ENCODE measurements at regions not wholly inside any gene's neighbourhood (a gene's known extent, or its start where the extent isn't known, plus 50 kb on each side); places are given as distances from the start of the nearest gene placed in this dataset.
"Not testable (repeated sequence)": the region's sequence is repeated elsewhere in the genome, so short reads cannot be mapped to it uniquely, and the experiment has no call there.

DNA sequence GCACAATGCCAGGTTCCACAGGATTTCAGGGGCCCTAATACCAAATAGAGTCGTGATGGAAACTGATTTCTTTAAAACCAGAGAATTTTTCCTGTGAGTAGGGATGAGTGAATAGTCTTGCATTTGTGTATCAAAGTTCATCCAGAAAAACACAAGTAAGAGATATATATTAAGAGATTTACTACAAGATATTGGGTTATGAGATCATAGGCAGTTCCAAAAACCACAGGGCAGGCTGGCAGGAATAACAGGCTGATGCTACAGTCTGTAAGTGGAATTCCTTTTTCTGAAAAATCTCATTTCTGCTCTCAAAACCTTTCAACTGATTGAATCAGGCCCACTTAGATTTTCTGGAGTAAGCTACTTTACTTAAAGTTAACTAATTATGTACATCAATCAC lies 1756.2 kb upstream of the SEL1L start:
- Histone ChIP-seq H3K4me1 (ENCODE audit: control insufficient read depth, insufficient read depth, low read length) (no peaks in the 10 kb centered on the region), H3K4me3 (ENCODE audit: low read length) (no peak overlapping the region), H3K27me3 (ENCODE audit: control insufficient read depth, insufficient read depth, low read length) (no peaks in the 10 kb centered on the region), H3K27ac (ENCODE audit: low read length) (no peak overlapping the region), H3K36me3 (ENCODE audit: control insufficient read depth, insufficient read depth, low read length) (no peaks in the 10 kb centered on the region), H3K9me3 (ENCODE audit: control insufficient read depth, low read depth, low read length) (no peaks in the 10 kb centered on the region)
- DNase-seq = no peak
- WGBS (ENCODE audit: insufficient coverage, low lambda C conversion rate) = no CpG with 5 or more reads among the region's 1 CpG

DNA sequence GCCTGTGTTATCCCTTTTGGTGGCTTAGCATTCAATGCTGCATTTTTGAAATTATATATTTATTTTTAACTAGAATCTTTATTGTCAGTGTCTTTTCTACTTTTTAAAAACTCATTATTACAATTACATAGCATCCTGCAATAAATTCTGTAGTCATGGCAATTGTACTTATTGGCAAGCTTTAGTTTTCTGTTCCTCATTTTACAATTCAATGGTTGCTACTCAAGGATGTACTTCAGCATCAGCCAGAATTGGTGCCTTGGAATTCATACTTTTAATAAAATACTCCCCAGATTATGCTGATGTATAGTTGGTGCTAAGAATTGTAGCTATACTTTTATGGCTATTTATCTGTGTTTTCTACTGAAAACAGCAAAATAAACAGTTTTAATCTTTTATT lies 1756.8 kb upstream of the SEL1L start:
- Histone ChIP-seq H3K4me3 (ENCODE audit: low read length) (no peak overlapping the region), H3K4me1 (ENCODE audit: control insufficient read depth, insufficient read depth, low read length) (no peaks in the 10 kb centered on the region), H3K9me3 (ENCODE audit: control insufficient read depth, low read depth, low read length) (no peaks in the 10 kb centered on the region), H3K27me3 (ENCODE audit: control insufficient read depth, insufficient read depth, low read length) (no peaks in the 10 kb centered on the region), H3K27ac (ENCODE audit: low read length) (no peak overlapping the region), H3K36me3 (ENCODE audit: control insufficient read depth, insufficient read depth, low read length) (no peaks in the 10 kb centered on the region)
- no peak for DNase-seq

DNA sequence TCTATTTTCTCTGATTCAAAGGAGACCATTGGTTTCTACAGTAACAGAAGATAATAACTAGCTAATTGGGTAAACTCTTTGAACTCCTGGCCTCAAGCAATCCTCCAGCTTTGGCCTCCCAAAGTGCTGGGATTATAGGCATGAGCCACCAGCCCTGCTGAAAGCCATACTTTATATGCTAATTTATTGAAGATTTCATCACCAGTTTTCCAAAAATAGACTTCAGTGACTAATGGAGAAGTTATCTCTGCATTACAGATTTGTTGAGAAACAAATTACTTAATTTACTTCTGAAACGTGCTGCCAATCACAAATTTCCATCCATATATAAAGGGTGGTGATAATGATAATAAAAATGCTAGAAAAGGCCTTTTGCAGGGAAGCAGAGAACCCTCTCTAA lies 1758.1 kb upstream of the SEL1L start:
- no peak overlapping the region for H3K27ac ChIP-seq (ENCODE audit: low read length)
- no peaks in the 10 kb centered on the region for H3K4me1 ChIP-seq (ENCODE audit: control insufficient read depth, insufficient read depth, low read length)
- no peaks in the 10 kb centered on the region for H3K9me3 ChIP-seq (ENCODE audit: control insufficient read depth, low read depth, low read length)
- 88% methylated on average over 1 of the region's 1 CpG for WGBS (ENCODE audit: insufficient coverage, low lambda C conversion rate)
- H3K36me3 ChIP-seq (ENCODE audit: control insufficient read depth, insufficient read depth, low read length) = no peaks in the 10 kb centered on the region
- no peak overlapping the region for H3K4me3 ChIP-seq (ENCODE audit: low read length)
- DNase-seq = no peak
- no peaks in the 10 kb centered on the region for H3K27me3 ChIP-seq (ENCODE audit: control insufficient read depth, insufficient read depth, low read length)

DNA sequence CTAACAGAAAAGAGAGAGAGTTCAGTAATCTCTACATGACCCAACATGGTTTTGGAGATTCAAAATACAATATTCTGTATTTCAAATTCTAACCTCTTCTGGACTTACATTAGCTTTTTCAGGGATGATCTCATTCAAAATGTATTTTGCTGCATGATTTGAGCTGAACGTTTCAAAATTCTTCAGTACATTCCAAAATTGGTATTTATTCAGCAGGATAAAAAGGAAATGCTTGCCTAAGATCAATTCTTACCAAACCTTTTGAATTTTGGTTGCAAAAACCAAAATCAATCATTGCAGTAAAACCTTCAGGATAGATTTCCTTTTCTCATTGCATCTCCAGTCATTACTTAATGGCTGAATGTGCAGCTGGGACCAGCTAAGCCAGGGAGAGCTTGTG lies 1761.3 kb upstream of the SEL1L start:
- no peaks in the 10 kb centered on the region for H3K9me3 ChIP-seq (ENCODE audit: control insufficient read depth, low read depth, low read length)
- H3K4me3 ChIP-seq (ENCODE audit: low read length) = no peak overlapping the region
- WGBS (ENCODE audit: insufficient coverage, low lambda C conversion rate) = no CpG with 5 or more reads among the region's 1 CpG
- H3K27ac ChIP-seq (ENCODE audit: low read length) = no peak overlapping the region
- no peaks in the 10 kb centered on the region for H3K27me3 ChIP-seq (ENCODE audit: control insufficient read depth, insufficient read depth, low read length)
- no peak for DNase-seq
- no peaks in the 10 kb centered on the region for H3K36me3 ChIP-seq (ENCODE audit: control insufficient read depth, insufficient read depth, low read length)
- no peaks in the 10 kb centered on the region for H3K4me1 ChIP-seq (ENCODE audit: control insufficient read depth, insufficient read depth, low read length)

DNA sequence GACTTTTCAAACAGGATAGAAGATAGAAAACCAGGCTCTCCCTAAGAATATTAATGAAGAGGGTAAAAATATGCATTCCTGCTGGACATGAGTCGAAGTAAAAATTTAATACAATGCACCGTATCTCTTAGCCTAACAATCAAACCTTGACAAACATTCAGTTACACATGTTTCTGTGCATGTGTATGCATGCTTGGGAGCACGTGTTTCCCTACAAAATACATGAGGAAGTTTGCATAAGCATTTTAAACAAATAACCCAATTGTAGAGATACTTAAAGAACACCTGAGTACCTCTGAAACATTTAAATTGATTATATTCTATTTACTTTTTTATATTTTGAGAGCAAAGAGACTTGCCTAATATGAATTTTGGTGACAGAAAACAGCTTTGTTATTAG lies 1763.7 kb upstream of the SEL1L start:
- H3K4me1 ChIP-seq (ENCODE audit: control insufficient read depth, insufficient read depth, low read length) = no peaks in the 10 kb centered on the region
- H3K27me3 ChIP-seq (ENCODE audit: control insufficient read depth, insufficient read depth, low read length) = no peaks in the 10 kb centered on the region
- H3K4me3 ChIP-seq (ENCODE audit: low read length) = no peak overlapping the region
- no peaks in the 10 kb centered on the region for H3K36me3 ChIP-seq (ENCODE audit: control insufficient read depth, insufficient read depth, low read length)
- no peaks in the 10 kb centered on the region for H3K9me3 ChIP-seq (ENCODE audit: control insufficient read depth, low read depth, low read length)
- DNase-seq = no peak
- no peak overlapping the region for H3K27ac ChIP-seq (ENCODE audit: low read length)
- WGBS (ENCODE audit: insufficient coverage, low lambda C conversion rate) = 83% methylated on average over 2 of the region's 3 CpGs

DNA sequence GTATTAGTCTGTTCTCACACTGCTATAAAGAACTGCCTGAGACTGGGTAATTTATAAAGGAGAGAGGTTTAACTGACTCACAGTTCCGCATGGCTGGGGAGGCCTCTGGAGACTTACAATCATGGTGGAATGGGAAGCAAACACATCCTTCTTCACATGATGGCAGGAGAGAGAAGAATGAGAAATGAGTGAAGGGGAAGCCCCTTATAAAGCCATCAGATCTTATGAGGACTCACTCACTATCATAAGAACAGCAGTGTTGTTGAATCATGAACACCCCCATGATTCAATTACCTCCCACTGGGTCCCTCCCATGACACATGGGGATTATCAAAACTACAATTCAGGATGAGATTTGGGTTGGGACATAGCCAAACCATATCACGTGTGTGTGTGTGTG lies 1764.4 kb upstream of the SEL1L start:
- not testable (repeated sequence) for DNase-seq; H3K4me1 ChIP-seq (ENCODE audit: control insufficient read depth, insufficient read depth, low read length); H3K27ac ChIP-seq (ENCODE audit: low read length); H3K9me3 ChIP-seq (ENCODE audit: control insufficient read depth, low read depth, low read length); H3K27me3 ChIP-seq (ENCODE audit: control insufficient read depth, insufficient read depth, low read length); H3K36me3 ChIP-seq (ENCODE audit: control insufficient read depth, insufficient read depth, low read length); H3K4me3 ChIP-seq (ENCODE audit: low read length)
- WGBS (ENCODE audit: insufficient coverage, low lambda C conversion rate) = no CpG with 5 or more reads among the region's 2 CpGs

DNA sequence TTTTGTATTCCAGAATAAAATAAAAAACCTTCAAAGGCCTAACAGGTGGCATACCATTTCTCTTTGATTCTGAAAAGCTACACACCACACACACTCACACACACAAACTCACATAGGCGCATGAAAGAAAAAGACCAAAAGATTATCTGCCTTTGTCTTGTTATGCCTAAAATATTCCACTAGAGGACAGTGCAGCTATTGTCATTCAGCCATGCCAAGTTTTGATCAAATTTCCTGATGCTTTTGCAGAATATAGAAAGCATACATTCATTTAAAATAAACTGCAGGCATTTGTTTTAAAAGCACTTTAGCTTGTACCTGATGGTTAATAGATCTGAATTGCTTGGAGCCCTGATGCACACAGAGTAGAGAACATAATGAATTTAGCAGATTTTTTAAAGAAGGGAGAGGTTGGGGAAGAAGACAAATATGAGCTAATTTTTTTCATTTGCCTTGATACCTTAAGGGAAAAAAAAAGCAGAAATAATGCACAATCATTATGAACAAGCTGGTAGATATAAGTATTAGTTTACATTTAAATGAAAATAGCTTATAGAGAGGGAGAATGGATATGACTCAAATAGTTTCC lies 1766.9 kb upstream of the SEL1L start:
- H3K4me1 ChIP-seq (ENCODE audit: control insufficient read depth, insufficient read depth, low read length) = no peaks in the 10 kb centered on the region
- no peaks in the 10 kb centered on the region for H3K27me3 ChIP-seq (ENCODE audit: control insufficient read depth, insufficient read depth, low read length)
- H3K36me3 ChIP-seq (ENCODE audit: control insufficient read depth, insufficient read depth, low read length) = no peaks in the 10 kb centered on the region
- no peak for DNase-seq
- H3K9me3 ChIP-seq (ENCODE audit: control insufficient read depth, low read depth, low read length) = no peaks in the 10 kb centered on the region
- no peak overlapping the region for H3K27ac ChIP-seq (ENCODE audit: low read length)
- WGBS (ENCODE audit: insufficient coverage, low lambda C conversion rate) = no CpG with 5 or more reads among the region's 1 CpG
- no peak overlapping the region for H3K4me3 ChIP-seq (ENCODE audit: low read length)

DNA sequence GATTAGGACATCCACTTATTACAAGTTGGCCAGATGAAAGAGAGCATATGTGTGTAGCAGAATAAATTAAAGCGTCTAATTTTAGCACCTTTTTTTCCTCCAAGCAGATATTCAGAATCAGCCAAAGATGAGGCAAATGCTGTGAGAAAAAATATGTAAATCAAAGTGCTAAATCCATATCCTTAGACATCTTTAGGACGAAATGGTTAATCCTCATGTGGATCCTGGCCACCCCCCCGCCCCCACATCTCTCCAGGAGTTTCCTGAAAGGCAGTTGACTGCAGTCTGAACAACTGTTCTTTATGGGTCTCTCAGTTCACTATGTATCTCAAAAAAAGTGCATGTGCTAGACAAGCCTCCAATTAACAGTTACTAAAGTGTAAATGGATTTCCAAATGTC lies 1768.1 kb upstream of the SEL1L start:
- H3K36me3 ChIP-seq (ENCODE audit: control insufficient read depth, insufficient read depth, low read length) = no peaks in the 10 kb centered on the region
- no peaks in the 10 kb centered on the region for H3K4me1 ChIP-seq (ENCODE audit: control insufficient read depth, insufficient read depth, low read length)
- no peaks in the 10 kb centered on the region for H3K27me3 ChIP-seq (ENCODE audit: control insufficient read depth, insufficient read depth, low read length)
- DNase-seq = no peak
- no peak overlapping the region for H3K27ac ChIP-seq (ENCODE audit: low read length)
- WGBS (ENCODE audit: insufficient coverage, low lambda C conversion rate) = 100% methylated on average over 1 of the region's 3 CpGs
- H3K9me3 ChIP-seq (ENCODE audit: control insufficient read depth, low read depth, low read length) = no peaks in the 10 kb centered on the region
- H3K4me3 ChIP-seq (ENCODE audit: low read length) = no peak overlapping the region

DNA sequence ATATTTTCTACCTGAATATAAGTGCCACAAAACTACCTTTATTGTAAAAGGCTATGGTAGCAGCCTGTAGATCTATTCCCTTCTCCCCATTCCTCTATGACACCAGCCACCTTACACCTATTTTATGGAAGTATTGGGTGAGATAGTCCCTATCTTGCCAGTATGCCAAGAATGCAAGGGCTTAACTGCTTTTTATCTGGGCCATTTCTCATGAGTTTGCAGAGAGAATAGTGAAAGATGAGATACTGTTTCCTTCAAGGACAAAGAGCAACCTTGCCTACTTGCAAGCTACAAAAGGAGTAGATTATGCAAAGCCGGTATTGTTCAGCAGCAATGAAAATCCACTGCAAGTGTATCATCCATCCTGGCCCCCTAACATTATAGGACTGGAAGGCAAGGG lies 1775.6 kb upstream of the SEL1L start:
- no peaks in the 10 kb centered on the region for H3K27me3 ChIP-seq (ENCODE audit: control insufficient read depth, insufficient read depth, low read length)
- no peaks in the 10 kb centered on the region for H3K36me3 ChIP-seq (ENCODE audit: control insufficient read depth, insufficient read depth, low read length)
- H3K4me3 ChIP-seq (ENCODE audit: low read length) = no peak overlapping the region
- H3K9me3 ChIP-seq (ENCODE audit: control insufficient read depth, low read depth, low read length) = no peaks in the 10 kb centered on the region
- no CpG with 5 or more reads among the region's 1 CpG for WGBS (ENCODE audit: insufficient coverage, low lambda C conversion rate)
- no peak for DNase-seq
- no peak overlapping the region for H3K27ac ChIP-seq (ENCODE audit: low read length)
- H3K4me1 ChIP-seq (ENCODE audit: control insufficient read depth, insufficient read depth, low read length) = no peaks in the 10 kb centered on the region

DNA sequence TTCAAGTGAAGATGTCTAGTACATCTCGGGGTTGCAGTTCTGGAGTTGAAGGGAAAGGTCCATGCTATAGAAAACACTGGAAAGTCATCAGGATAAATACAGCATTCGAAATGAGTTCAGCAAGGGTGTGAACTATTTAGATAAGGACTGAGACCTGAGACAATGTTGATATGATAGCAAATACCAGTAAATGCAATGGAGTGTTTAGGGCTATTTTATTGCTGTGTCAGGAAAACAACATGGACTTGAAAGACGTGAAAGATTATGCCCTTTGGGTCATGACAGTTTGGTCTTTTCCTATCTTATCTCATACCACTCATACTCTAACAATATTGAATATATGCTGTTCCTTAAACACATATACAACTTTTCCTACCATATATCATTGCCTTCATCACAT lies 1776.2 kb upstream of the SEL1L start:
- H3K27me3 ChIP-seq (ENCODE audit: control insufficient read depth, insufficient read depth, low read length) = no peaks in the 10 kb centered on the region
- WGBS (ENCODE audit: insufficient coverage, low lambda C conversion rate) = 11% methylated on average over 1 of the region's 3 CpGs
- no peak overlapping the region for H3K4me3 ChIP-seq (ENCODE audit: low read length)
- H3K4me1 ChIP-seq (ENCODE audit: control insufficient read depth, insufficient read depth, low read length) = no peaks in the 10 kb centered on the region
- no peak overlapping the region for H3K27ac ChIP-seq (ENCODE audit: low read length)
- no peak for DNase-seq
- no peaks in the 10 kb centered on the region for H3K36me3 ChIP-seq (ENCODE audit: control insufficient read depth, insufficient read depth, low read length)
- H3K9me3 ChIP-seq (ENCODE audit: control insufficient read depth, low read depth, low read length) = no peaks in the 10 kb centered on the region

DNA sequence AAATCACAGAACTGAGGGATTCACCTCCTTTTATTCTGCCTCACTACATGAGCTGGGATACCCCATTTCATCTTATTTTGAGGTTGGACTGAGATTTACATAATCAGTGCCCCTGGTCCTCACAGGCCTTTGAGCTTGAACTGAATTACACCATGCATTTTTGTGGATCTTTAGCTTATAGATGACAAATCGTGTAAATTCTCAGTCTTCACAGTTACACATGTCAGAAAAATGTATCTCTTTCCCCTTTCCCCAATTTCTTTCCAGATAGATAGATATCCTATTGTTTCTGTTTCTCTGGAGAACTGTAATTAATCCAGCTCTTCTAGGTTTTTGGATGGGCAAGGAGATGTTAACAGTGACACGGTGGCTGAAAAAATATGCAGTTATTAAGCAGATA lies 1778.9 kb upstream of the SEL1L start:
- Histone ChIP-seq H3K9me3 (ENCODE audit: control insufficient read depth, low read depth, low read length) (no peaks in the 10 kb centered on the region), H3K4me1 (ENCODE audit: control insufficient read depth, insufficient read depth, low read length) (no peaks in the 10 kb centered on the region), H3K27ac (ENCODE audit: low read length) (no peak overlapping the region), H3K36me3 (ENCODE audit: control insufficient read depth, insufficient read depth, low read length) (no peaks in the 10 kb centered on the region), H3K27me3 (ENCODE audit: control insufficient read depth, insufficient read depth, low read length) (no peaks in the 10 kb centered on the region), H3K4me3 (ENCODE audit: low read length) (no peak overlapping the region)
- DNase-seq = no peak
- WGBS (ENCODE audit: insufficient coverage, low lambda C conversion rate) = no CpG with 5 or more reads among the region's 2 CpGs
